Activated CD4-positive, alpha-beta T cell treated with anti-CD3 and anti-CD28 coated beads for 36 hours (primary cell): ENCODE measurements at regions not wholly inside any gene's neighbourhood (a gene's known extent, or its start where the extent isn't known, plus 50 kb on each side); places are given as distances from the start of the nearest gene placed in this dataset.

ENCODE experiments used
- ATAC-seq: fragments of 200-7000 bp; cut with Tn5 transposase; one replicate; pipeline ENCODE4 v1.10.0; 2021; ENCODE audit warnings: mild to moderate bottlenecking, moderate library complexity
- CTCF ChIA-PET: fragments of 350-600 bp; sonication (Branson Sonifier 250); formaldehyde crosslinking; loops from one replicate; lab custom pipeline; 2021; ENCODE audit warnings: antibody characterized with exemption; lab: Charles Lee
- POLR2A ChIA-PET: fragments of 350-600 bp; sonication (Branson Sonifier 250); formaldehyde crosslinking; loops from one replicate; lab custom pipeline; 2021; ENCODE audit warnings: antibody characterized with exemption, inconsistent platforms; lab: Charles Lee
- DNase-seq: peaks from one replicate; pipeline ENCODE4 v3.0.0-alpha.2; 2020
- H3K27ac Mint-ChIP-seq: one replicate; pipeline ENCODE4 v1.8.0; 2021; ENCODE audit warnings: mixed read lengths
- H3K27me3 Mint-ChIP-seq: one replicate; pipeline ENCODE4 v1.8.0; 2021; ENCODE audit warnings: mixed read lengths
- H3K36me3 Mint-ChIP-seq: one replicate; pipeline ENCODE4 v1.8.0; 2021; ENCODE audit warnings: low read depth, mixed read lengths
- H3K4me1 Mint-ChIP-seq: one replicate; pipeline ENCODE4 v1.8.0; 2021; ENCODE audit warnings: mixed read lengths
- H3K4me3 Mint-ChIP-seq: one replicate; pipeline ENCODE4 v1.8.0; 2021; ENCODE audit warnings: mild to moderate bottlenecking, moderate library complexity, mixed read lengths
- H3K9me3 Mint-ChIP-seq: one replicate; pipeline ENCODE4 v1.8.0; 2021; ENCODE audit warnings: low read depth, mixed read lengths
- intact Hi-C, 2 experiments: fragments of 100-400 bp; cut with DNase I in 1 of 2; cut with micrococcal nuclease in 1 of 2; formaldehyde crosslinking; loops; one replicate each; pipeline versions ENCODE4 v1.14.2 to v1.15.1; 2022 to 2024; cut with DNase I, micrococcal nuclease

DNA sequence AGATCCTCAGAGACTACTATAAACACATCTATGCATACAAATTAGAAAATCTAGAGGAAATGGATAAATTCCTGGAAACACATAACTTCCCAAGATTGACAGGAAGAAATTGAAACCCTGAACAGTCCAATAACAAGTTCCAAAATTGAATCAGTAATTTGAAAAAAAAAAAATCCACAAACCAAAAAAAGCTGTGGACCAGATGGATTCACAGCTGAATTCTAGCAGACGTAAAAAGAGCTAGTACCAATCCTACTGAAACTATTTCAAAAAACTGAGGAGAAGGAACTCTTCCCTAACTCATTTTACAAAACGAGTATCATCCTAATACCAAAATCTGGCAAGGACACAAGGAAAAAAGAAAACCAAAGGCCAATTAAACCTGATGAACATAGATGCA, 77.0 kb upstream of the FXR1 start:
- Mint-ChIP-seq H3K4me1 (no peaks in the 10 kb centered on the region), H3K4me3 (no peak overlapping the region), H3K27me3 (peaks cover 1% of the 10 kb centered on the region), H3K27ac (no peak overlapping the region), H3K36me3 (no peaks in the 10 kb centered on the region), H3K9me3 (peaks cover 2% of the 10 kb centered on the region)
- CTCF ChIA-PET = no interaction called here
- DNase-seq (no peak), ATAC-seq (no peak)
- intact Hi-C loops = no loop called here
- POLR2A ChIA-PET = no interaction called here

DNA sequence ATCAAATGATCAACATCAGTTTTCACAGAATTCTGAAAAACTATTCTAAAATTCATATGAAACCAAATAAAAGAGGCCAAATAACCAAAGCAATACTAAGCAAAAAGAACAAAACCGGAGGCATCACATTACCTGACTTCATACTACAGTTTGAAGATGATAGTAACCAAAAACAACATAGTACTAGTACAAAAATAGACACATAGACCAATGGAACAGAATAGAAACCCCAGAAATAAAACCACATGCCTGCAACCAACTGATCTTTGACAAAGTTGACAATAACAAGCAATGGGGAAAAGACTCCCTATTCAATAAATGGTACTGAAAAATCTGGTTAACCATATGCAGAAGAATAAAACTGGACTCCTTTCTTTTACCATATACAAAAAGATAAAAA, 75.7 kb upstream of the FXR1 start:
- CTCF ChIA-PET = no interaction called here
- ATAC-seq (no peak), DNase-seq (no peak)
- H3K27me3 Mint-ChIP-seq = peaks cover 1% of the 10 kb centered on the region
- no peaks in the 10 kb centered on the region for H3K4me1 Mint-ChIP-seq
- POLR2A ChIA-PET = no interaction called here
- intact Hi-C loops = no loop called here
- H3K4me3 Mint-ChIP-seq = no peak overlapping the region
- H3K27ac Mint-ChIP-seq = no peak overlapping the region
- H3K36me3 Mint-ChIP-seq = no peaks in the 10 kb centered on the region
- H3K9me3 Mint-ChIP-seq = peaks cover 3% of the 10 kb centered on the region

DNA sequence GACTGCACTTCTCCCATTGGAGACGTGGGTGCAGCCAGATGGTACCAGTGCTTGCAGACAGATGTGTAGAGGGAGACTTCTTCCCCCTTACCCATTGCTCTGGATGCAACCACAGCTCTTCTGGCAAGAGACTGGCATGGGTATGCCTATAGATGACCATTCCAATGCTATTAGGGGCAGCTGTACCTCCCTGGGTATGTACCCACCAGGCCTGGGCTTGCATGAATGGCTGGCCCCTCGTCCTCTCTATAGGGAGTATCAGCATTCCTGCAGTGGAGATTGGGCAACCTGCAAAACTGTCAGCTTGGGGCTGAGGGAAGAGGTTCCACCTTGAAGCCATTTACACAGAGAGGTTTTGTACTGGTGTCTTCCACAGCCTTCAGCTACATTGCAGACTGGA, 57.6 kb upstream of the FXR1 start:
- Mint-ChIP-seq H3K4me3 (no peak overlapping the region), H3K4me1 (no peaks in the 10 kb centered on the region), H3K9me3 (peaks cover 8% of the 10 kb centered on the region), H3K27ac (no peak overlapping the region), H3K36me3 (no peaks in the 10 kb centered on the region), H3K27me3 (peaks cover 8% of the 10 kb centered on the region)
- ChIA-PET CTCF (interaction anchor here (1.0 kb wide), 1 partner anchor 1099 kb away, joined by 3 read pairs; no protein-coding TSS in a partner anchor), POLR2A (no interaction called here)
- no peak for DNase-seq
- ATAC-seq = no peak
- intact Hi-C loops = no loop called here

DNA sequence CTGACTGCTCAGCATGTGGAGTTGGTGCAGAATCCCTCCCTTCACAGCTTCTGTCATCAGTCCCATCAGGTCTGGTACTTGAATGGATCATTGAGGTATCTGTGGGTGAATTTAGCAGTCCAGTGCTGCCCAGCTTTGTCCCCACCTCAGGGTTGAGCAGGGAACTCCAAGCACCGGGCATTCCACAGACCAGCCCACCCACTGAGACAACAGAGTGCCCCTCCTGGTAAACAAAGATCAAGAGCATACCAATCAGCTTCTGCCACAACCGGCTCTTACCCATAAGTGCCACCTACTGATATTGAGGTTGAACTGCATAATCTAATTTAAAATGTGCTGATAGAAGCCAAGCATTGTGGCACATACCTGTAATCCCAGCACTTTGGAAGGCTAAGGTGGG, 57.1 kb upstream of the FXR1 start:
- ChIA-PET CTCF (interaction anchor here (1.0 kb wide), 1 partner anchor 1100 kb away, joined by 3 read pairs; no protein-coding TSS in a partner anchor), POLR2A (no interaction called here)
- Mint-ChIP-seq H3K4me1 (no peaks in the 10 kb centered on the region), H3K4me3 (no peak overlapping the region), H3K9me3 (peaks cover 8% of the 10 kb centered on the region), H3K27ac (no peak overlapping the region), H3K36me3 (no peaks in the 10 kb centered on the region), H3K27me3 (peaks cover 6% of the 10 kb centered on the region)
- ATAC-seq = no peak
- DNase-seq = no peak
- intact Hi-C loops = no loop called here

DNA sequence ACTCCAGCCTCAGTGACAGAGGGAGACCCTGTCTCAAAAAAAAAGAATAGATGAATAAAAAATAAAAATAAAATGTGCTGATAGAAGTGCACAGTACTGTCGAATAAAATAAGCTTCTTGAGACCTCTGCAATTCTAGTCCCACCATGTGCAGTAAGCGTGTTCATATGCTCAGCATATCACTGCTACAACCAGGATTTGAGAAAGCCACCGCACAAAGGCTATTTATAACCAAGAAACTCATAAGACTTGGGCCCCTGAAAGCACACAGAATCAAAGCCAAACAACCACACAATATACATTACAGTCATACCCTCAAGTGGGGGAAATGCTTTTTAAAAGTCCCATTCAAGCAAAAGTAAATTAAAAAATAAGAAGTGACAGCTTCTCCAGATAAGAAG, 56.5 kb upstream of the FXR1 start:
- DNase-seq = no peak
- ChIA-PET POLR2A (no interaction called here), CTCF (interaction anchor here (1.0 kb wide), 1 partner anchor 1100 kb away, joined by 3 read pairs; no protein-coding TSS in a partner anchor)
- no peak overlapping the region for H3K27ac Mint-ChIP-seq
- H3K36me3 Mint-ChIP-seq = no peaks in the 10 kb centered on the region
- intact Hi-C loops = no loop called here
- no peak overlapping the region for H3K4me3 Mint-ChIP-seq
- peaks cover 8% of the 10 kb centered on the region for H3K27me3 Mint-ChIP-seq
- peaks cover 8% of the 10 kb centered on the region for H3K9me3 Mint-ChIP-seq
- no peaks in the 10 kb centered on the region for H3K4me1 Mint-ChIP-seq
- no peak for ATAC-seq

DNA sequence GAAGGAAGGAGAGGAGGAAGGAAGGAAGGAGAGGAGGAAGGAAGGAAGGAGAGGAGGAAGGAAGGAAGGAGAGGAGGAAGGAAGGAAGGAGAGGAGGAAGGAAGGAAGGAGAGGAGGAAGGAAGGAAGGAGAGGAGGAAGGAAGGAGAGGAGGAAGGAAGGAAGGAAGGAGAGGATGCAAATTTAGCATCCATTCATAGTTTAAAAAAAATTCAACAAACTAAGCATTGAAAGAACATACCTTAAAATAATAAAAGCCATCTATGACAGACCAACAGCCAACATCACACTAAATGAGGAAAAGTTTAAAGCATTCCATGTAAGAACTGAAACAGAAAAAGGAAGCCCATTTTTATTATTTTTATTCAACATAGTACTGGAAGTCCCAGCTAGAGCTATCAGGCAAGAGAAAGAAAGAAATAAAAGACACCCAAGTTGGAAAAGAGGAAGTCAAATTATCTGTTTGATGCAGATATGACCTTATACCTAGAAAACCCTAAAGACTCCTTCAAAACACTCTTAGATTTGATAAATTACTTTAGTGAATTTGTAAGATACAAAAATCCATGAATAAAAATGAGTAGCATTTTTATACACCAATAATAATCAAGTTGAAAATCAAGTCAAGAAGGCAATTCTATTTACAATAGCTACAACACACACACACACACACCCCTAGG, 52.2 kb upstream of the FXR1 start:
- no peak overlapping the region for H3K4me3 Mint-ChIP-seq
- peaks cover 8% of the 10 kb centered on the region for H3K9me3 Mint-ChIP-seq
- H3K36me3 Mint-ChIP-seq = no peaks in the 10 kb centered on the region
- H3K27ac Mint-ChIP-seq = no peak overlapping the region
- intact Hi-C loops = no loop called here
- ATAC-seq (no peak), DNase-seq (no peak)
- CTCF ChIA-PET = no interaction called here
- POLR2A ChIA-PET = no interaction called here
- peaks cover 3% of the 10 kb centered on the region for H3K27me3 Mint-ChIP-seq
- H3K4me1 Mint-ChIP-seq = no peaks in the 10 kb centered on the region
